WTC11 (cell line): ENCODE measurements at regions not wholly inside any gene's neighbourhood (a gene's known extent, or its start where the extent isn't known, plus 50 kb on each side); places are given as distances from the start of the nearest gene placed in this dataset.

Experiments used
- ATAC-seq: fragments of 200-7000 bp; cut with Tn5 transposase; 2 replicates; pipeline ENCODE4 v1.10.0; 2021; ENCODE audit warnings: mild to moderate bottlenecking, moderate library complexity
- CTCF ChIA-PET: fragments of 300-600 bp; sonication (Branson Sonifier 250); formaldehyde crosslinking; loops from one replicate; lab custom pipeline; 2021; ENCODE audit warnings: antibody characterized with exemption; lab: Charles Lee
- POLR2A ChIA-PET: fragments of 350-600 bp; sonication (Branson Sonifier 250); formaldehyde crosslinking; loops from one replicate; lab custom pipeline; 2021; ENCODE audit warnings: antibody characterized with exemption; lab: Charles Lee
- DNase-seq: peaks from one replicate; pipeline ENCODE4 v3.0.0; 2021; ENCODE audit warnings: low spot score
- H3K27ac Mint-ChIP-seq: 2 replicates; pipeline ENCODE4 v1.8.0; 2021; ENCODE audit warnings: mixed read lengths
- H3K27me3 Mint-ChIP-seq: 2 replicates; pipeline ENCODE4 v1.8.0; 2021; ENCODE audit warnings: low read depth, mild to moderate bottlenecking, moderate library complexity, mixed read lengths
- H3K36me3 Mint-ChIP-seq: 2 replicates; pipeline ENCODE4 v1.8.0; 2021; ENCODE audit warnings: mixed read lengths
- H3K4me1 Mint-ChIP-seq: 2 replicates; pipeline ENCODE4 v1.8.0; 2022; ENCODE audit warnings: mixed read lengths
- H3K4me3 Mint-ChIP-seq: 2 replicates; pipeline ENCODE4 v1.8.0; 2021; ENCODE audit warnings: mild to moderate bottlenecking, moderate library complexity, mixed read lengths
- H3K9me3 Mint-ChIP-seq: 2 replicates; pipeline ENCODE4 v1.8.0; 2021; ENCODE audit warnings: mixed read lengths
- CREB1 ChIP-seq: sonication (generic); formaldehyde crosslinking; IDR thresholded peaks from 2 replicates; pipeline ENCODE4 v1.8.0; 2023; ENCODE audit warnings: mild to moderate bottlenecking, missing genetic modification reagents
- CREM ChIP-seq: sonication (generic); formaldehyde crosslinking; IDR thresholded peaks from 2 replicates; pipeline ENCODE4 v1.8.1; 2022; ENCODE audit warnings: mild to moderate bottlenecking, missing genetic modification reagents, moderate library complexity
- GABPB1 ChIP-seq: sonication (generic); formaldehyde crosslinking; IDR thresholded peaks from 2 replicates; pipeline ENCODE4 v1.8.1; 2023; ENCODE audit warnings: mild to moderate bottlenecking, missing genetic modification reagents
- MXD4 ChIP-seq: fragments of 250-450 bp; sonication (Bioruptor Pico); IDR thresholded peaks from 2 replicates; pipeline ENCODE4 v1.8.0; 2021; ENCODE audit warnings: mild to moderate bottlenecking, moderate library complexity, borderline replicate concordance
- SP1 ChIP-seq: sonication (generic); formaldehyde crosslinking; conservative IDR thresholded peaks from 2 replicates; pipeline ENCODE4 v1.8.1; 2022; ENCODE audit warnings: missing genetic modification reagents
- TP53 ChIP-seq: sonication (generic); formaldehyde crosslinking; IDR thresholded peaks from 2 replicates; pipeline ENCODE4 v1.8.1; 2023; ENCODE audit warnings: mild to moderate bottlenecking, missing genetic modification reagents
- ZNF317 ChIP-seq: sonication (generic); formaldehyde crosslinking; IDR thresholded peaks from 2 replicates; pipeline ENCODE4 v1.8.1; 2023; ENCODE audit warnings: low read depth, mild to moderate bottlenecking, moderate library complexity, missing genetic modification reagents, borderline replicate concordance
- TF ChIP-seq, protein P1 (sequence below): sonication (generic); formaldehyde crosslinking; IDR thresholded peaks from 2 replicates; pipeline ENCODE4 v1.8.0; 2022; ENCODE audit warnings: mild to moderate bottlenecking, missing genetic modification reagents
- TF ChIP-seq, protein P2 (sequence below): fragments of 250-450 bp; sonication (Bioruptor Pico); IDR thresholded peaks from 2 replicates; pipeline ENCODE4 v1.9.0; 2021; ENCODE audit warnings: moderate library complexity, mild to moderate bottlenecking, inconsistent platforms, borderline replicate concordance
- TF ChIP-seq, protein P3 (sequence below): sonication (generic); formaldehyde crosslinking; conservative IDR thresholded peaks from 2 replicates; pipeline ENCODE4 v1.8.1; 2023; ENCODE audit warnings: mild to moderate bottlenecking, low read depth, missing genetic modification reagents, moderate library complexity
- TF ChIP-seq, protein P4 (sequence below): sonication (generic); formaldehyde crosslinking; IDR thresholded peaks from 2 replicates; pipeline ENCODE4 v1.8.1; 2023; ENCODE audit warnings: mild to moderate bottlenecking, moderate library complexity, missing genetic modification reagents
- TF ChIP-seq, protein P5 (sequence below): fragments of 250-450 bp; sonication (Bioruptor Pico); IDR thresholded peaks from 2 replicates; pipeline ENCODE4 v1.9.0; 2021; ENCODE audit warnings: mild to moderate bottlenecking
- TF ChIP-seq, protein P6 (sequence below): sonication (generic); formaldehyde crosslinking; IDR thresholded peaks from 2 replicates; pipeline ENCODE4 v1.8.1; 2023; ENCODE audit warnings: mild to moderate bottlenecking, missing genetic modification reagents

DNA sequence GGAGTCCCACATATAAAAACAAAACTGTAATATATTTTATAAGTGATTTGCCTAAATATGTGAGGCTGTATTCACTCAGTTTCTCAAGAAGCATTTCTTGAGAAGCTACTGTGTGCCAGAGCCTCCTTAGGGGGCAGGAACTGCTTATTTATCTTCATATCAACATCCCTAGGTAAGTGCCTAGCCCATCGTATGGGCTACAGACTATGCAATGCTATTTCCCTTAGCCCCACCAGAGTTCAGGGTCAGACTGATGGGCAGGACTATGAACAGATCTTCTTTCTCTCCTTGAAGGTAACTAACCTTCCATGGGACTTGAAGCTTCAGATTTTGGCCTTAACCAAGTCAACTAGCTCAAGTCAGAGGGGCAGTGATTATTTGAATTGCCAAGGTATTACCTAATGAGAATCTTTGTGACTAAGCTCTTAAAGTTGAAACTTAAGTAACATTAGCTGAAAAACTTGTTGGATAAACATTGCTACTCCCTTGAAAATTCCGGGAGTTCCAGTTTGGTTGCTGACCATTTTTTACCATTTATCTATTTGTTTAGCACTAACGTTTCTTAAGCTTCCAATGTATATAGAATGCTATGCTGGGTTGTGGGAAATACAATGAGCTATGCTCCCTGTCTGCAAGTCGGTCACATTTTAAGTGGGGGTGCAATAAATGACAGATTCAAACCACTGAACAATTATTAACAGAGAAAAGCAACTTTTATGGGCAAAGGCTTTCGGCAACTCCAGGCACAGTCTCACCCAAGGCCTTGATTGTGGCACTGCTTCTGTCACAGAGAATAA, 85.2 kb downstream of the GPR88 start:
- Mint-ChIP-seq H3K9me3 (no peaks in the 10 kb centered on the region), H3K27me3 (no peaks in the 10 kb centered on the region), H3K4me3 (no peak overlapping the region), H3K36me3 (no peaks in the 10 kb centered on the region), H3K4me1 (peaks cover 6% of the 10 kb centered on the region; the same call in 1 of the 2 replicates), H3K27ac (no peak overlapping the region)
- no peak for ATAC-seq
- POLR2A ChIA-PET = no interaction called here
- CTCF ChIA-PET = no interaction called here
- TF ChIP-seq, protein P1, sequence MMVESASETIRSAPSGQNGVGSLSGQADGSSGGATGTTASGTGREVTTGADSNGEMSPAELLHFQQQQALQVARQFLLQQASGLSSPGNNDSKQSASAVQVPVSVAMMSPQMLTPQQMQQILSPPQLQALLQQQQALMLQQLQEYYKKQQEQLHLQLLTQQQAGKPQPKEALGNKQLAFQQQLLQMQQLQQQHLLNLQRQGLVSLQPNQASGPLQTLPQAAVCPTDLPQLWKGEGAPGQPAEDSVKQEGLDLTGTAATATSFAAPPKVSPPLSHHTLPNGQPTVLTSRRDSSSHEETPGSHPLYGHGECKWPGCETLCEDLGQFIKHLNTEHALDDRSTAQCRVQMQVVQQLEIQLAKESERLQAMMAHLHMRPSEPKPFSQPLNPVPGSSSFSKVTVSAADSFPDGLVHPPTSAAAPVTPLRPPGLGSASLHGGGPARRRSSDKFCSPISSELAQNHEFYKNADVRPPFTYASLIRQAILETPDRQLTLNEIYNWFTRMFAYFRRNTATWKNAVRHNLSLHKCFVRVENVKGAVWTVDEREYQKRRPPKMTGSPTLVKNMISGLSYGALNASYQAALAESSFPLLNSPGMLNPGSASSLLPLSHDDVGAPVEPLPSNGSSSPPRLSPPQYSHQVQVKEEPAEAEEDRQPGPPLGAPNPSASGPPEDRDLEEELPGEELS = no peak
- TF ChIP-seq, protein P2, sequence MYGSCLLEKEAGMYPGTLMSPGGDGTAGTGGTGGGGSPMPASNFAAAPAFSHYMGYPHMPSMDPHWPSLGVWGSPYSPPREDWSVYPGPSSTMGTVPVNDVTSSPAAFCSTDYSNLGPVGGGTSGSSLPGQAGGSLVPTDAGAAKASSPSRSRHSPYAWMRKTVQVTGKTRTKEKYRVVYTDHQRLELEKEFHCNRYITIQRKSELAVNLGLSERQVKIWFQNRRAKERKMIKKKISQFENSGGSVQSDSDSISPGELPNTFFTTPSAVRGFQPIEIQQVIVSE (CRISPR knock-in tag) = no peak
- TF ChIP-seq, protein P3, sequence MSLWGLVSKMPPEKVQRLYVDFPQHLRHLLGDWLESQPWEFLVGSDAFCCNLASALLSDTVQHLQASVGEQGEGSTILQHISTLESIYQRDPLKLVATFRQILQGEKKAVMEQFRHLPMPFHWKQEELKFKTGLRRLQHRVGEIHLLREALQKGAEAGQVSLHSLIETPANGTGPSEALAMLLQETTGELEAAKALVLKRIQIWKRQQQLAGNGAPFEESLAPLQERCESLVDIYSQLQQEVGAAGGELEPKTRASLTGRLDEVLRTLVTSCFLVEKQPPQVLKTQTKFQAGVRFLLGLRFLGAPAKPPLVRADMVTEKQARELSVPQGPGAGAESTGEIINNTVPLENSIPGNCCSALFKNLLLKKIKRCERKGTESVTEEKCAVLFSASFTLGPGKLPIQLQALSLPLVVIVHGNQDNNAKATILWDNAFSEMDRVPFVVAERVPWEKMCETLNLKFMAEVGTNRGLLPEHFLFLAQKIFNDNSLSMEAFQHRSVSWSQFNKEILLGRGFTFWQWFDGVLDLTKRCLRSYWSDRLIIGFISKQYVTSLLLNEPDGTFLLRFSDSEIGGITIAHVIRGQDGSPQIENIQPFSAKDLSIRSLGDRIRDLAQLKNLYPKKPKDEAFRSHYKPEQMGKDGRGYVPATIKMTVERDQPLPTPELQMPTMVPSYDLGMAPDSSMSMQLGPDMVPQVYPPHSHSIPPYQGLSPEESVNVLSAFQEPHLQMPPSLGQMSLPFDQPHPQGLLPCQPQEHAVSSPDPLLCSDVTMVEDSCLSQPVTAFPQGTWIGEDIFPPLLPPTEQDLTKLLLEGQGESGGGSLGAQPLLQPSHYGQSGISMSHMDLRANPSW (CRISPR knock-in tag) = no peak
- TF ChIP-seq, protein P4, sequence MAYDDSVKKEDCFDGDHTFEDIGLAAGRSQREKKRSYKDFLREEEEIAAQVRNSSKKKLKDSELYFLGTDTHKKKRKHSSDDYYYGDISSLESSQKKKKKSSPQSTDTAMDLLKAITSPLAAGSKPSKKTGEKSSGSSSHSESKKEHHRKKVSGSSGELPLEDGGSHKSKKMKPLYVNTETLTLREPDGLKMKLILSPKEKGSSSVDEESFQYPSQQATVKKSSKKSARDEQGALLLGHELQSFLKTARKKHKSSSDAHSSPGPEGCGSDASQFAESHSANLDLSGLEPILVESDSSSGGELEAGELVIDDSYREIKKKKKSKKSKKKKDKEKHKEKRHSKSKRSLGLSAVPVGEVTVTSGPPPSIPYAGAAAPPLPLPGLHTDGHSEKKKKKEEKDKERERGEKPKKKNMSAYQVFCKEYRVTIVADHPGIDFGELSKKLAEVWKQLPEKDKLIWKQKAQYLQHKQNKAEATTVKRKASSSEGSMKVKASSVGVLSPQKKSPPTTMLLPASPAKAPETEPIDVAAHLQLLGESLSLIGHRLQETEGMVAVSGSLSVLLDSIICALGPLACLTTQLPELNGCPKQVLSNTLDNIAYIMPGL (CRISPR knock-in tag) = no peak
- TF ChIP-seq CREM (CRISPR knock-in tag) (no peak), SP1 (CRISPR knock-in tag) (no peak), GABPB1 (CRISPR knock-in tag) (no peak), ZNF317 (CRISPR knock-in tag) (no peak)
- TF ChIP-seq, protein P5, sequence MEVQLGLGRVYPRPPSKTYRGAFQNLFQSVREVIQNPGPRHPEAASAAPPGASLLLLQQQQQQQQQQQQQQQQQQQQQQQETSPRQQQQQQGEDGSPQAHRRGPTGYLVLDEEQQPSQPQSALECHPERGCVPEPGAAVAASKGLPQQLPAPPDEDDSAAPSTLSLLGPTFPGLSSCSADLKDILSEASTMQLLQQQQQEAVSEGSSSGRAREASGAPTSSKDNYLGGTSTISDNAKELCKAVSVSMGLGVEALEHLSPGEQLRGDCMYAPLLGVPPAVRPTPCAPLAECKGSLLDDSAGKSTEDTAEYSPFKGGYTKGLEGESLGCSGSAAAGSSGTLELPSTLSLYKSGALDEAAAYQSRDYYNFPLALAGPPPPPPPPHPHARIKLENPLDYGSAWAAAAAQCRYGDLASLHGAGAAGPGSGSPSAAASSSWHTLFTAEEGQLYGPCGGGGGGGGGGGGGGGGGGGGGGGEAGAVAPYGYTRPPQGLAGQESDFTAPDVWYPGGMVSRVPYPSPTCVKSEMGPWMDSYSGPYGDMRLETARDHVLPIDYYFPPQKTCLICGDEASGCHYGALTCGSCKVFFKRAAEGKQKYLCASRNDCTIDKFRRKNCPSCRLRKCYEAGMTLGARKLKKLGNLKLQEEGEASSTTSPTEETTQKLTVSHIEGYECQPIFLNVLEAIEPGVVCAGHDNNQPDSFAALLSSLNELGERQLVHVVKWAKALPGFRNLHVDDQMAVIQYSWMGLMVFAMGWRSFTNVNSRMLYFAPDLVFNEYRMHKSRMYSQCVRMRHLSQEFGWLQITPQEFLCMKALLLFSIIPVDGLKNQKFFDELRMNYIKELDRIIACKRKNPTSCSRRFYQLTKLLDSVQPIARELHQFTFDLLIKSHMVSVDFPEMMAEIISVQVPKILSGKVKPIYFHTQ = no peak
- DNase-seq = no peak

DNA sequence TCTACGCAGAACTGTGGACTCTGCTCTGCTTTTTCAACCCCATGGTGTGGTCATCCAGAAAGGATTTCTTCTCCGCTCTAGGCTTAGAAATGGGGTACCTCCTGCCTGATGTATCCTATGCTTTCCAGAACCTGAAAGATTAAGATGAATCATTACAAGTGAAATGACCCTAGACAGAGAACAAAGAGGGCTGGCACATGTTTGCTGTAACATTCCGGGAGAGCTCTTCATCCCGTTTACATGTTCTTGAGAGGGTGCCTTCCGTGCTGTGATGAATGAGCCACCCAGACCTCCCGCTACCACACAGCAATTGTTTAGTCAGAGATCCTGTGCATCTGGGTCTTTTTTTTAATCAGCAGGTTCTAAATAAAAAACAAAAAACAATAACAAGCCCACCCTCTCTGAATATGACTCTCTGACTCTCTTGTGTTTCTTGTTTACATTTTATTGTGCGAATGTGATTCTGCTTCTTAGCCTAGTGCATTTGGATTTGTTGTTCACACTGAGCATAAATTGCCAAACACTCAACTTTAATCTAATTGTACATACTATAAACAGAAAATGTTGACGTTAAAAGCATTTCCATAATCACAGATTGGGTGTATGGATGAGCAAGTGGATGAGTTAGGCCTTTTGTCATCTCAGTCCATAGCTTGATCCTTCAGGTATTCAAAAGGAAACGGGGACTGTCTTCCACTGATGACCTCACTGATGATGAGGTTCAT, 87.1 kb downstream of the GPR88 start:
- CTCF ChIA-PET = no interaction called here
- TF ChIP-seq CREB1 (CRISPR knock-in tag) = no peak
- TF ChIP-seq MXD4 (CRISPR knock-in tag) = no peak
- TF ChIP-seq, protein P6, sequence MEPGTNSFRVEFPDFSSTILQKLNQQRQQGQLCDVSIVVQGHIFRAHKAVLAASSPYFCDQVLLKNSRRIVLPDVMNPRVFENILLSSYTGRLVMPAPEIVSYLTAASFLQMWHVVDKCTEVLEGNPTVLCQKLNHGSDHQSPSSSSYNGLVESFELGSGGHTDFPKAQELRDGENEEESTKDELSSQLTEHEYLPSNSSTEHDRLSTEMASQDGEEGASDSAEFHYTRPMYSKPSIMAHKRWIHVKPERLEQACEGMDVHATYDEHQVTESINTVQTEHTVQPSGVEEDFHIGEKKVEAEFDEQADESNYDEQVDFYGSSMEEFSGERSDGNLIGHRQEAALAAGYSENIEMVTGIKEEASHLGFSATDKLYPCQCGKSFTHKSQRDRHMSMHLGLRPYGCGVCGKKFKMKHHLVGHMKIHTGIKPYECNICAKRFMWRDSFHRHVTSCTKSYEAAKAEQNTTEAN (CRISPR knock-in tag) = no peak
- no peak for TF ChIP-seq TP53 (CRISPR knock-in tag)
- Mint-ChIP-seq H3K27ac (no peak overlapping the region), H3K4me1 (peaks cover 6% of the 10 kb centered on the region; the same call in 1 of the 2 replicates), H3K4me3 (no peak overlapping the region), H3K9me3 (no peaks in the 10 kb centered on the region; the same call in 1 of the 2 replicates), H3K27me3 (no peaks in the 10 kb centered on the region), H3K36me3 (no peaks in the 10 kb centered on the region)
- POLR2A ChIA-PET = no interaction called here
- DNase-seq (no peak), ATAC-seq (no peak)
